Mesenteric fat pad (tissue), 1 donor: ENCODE measurements at regions not wholly inside any gene's neighbourhood (a gene's known extent, or its start where the extent isn't known, plus 50 kb on each side); places are given as distances from the start of the nearest gene placed in this dataset.

ENCODE experiments used
- DNase-seq: peaks from one replicate; pipeline ENCODE4 v3.0.0-alpha.2; 2020; ENCODE audit warnings: low spot score
- donor health status: DM: yes; HTN: yes; CAD: no.

DNA sequence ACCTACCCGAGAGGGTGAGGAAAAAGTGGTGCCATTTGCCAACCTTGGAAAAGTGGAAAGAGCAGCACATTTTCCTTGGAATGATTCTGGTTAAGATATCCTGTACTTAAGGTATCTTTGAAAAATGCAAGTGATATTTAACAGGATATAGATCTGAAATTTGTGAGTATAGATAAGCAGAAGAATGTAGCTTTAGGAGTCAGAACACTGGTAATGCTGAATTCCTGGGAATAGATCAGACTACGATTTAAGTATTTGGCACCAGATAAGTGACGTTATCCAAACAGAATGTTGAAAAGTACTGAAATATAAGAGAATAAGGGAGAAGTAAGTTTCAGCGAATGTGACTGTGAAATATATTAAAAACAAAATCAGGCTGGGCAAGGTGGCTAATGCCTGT, 210.1 kb downstream of the PCDH7 start:
- DNase-seq = no peak

DNA sequence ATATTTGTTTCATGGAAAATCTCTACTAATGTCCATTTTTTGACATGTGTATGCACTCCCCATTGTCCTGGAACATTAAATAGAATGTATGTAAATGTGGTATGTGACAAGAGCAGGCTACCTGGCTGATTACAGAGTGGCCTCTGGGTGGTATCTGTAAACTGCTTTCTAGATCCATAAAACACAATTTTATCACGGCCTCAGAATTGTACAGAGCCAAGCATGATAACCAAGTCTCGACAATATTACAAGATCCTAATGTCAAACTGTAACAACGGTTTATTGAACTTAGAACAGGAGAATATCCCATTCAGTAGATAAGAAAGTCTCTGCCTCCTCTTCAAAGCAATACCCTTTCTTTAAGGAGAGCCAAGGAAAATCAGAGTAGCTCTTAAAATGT, 212.4 kb downstream of the PCDH7 start:
- no peak for DNase-seq

DNA sequence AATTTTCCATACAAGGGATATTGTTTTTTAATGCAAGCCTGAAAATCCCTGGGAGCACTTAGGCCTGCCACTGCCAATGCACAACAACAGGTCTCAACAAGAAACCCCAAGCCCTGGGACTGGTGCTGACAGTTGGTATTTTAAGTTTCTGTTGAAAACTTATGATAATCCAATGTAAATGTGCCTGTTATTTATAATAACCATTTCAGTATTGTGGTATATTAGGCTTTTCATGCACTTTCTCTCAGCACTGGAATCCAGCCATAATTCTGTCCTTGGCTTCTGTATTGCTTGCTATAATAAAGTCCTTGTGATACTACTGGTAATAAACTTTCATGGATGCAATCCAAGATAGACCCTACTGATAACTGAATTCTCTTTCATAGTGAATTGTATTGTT, 218.9 kb downstream of the PCDH7 start:
- no peak for DNase-seq

DNA sequence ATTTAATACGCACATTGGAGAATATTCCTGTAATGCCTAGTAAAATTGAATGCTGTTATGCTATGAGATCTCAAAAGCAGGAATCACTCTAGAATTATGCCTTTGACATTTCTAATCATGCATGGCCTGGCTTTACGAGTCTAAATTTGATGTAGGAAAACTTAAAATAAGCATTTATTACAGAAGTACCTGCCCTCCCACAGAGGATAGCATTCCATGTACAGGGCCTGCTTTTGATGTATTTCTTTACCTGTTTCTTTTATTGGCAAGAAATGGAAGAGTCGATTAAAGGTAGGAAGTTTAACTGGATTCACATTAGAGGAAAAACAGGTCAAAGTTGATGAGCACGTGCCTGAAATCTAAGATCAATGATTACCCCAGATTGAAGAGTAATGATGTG, 219.5 kb downstream of the PCDH7 start:
- DNase-seq = no peak

DNA sequence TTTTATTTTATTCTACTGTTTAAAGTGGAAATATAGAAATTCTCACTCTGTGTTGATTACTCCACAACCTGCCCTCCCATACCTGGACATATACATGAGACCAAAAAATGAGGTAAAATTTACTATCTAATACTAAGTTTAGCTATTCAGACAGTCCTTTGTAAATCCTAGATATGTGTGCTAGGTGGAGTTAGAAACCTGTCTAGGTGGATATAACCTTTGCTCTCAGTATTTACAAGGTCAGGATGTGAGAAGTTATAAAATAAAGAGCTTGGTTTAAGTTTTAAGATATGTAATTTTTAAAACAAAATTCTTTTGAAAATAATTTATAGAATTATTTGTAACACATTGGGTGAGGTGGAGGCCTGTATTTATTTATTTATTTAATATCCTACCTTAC, 221.5 kb downstream of the PCDH7 start:
- no peak for DNase-seq

DNA sequence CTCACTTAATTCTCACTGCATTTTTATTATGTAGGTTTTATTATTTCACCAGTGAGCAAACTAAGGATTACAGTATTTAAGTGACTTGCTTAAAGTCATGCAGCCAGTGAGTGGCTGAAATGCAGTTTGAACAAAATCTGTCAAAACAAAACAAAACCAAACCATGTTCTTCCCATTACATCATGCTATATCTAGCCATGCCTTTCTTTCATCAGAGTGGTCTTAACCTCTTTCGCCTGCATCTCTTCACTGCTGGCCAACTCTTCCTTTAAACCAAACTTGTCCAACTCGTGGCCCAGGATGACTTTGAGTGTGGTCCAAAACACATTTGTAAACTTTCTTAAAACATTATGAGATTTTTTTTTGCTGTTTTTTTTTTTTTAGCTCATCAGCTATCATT, 223.2 kb downstream of the PCDH7 start:
- DNase-seq = no peak

DNA sequence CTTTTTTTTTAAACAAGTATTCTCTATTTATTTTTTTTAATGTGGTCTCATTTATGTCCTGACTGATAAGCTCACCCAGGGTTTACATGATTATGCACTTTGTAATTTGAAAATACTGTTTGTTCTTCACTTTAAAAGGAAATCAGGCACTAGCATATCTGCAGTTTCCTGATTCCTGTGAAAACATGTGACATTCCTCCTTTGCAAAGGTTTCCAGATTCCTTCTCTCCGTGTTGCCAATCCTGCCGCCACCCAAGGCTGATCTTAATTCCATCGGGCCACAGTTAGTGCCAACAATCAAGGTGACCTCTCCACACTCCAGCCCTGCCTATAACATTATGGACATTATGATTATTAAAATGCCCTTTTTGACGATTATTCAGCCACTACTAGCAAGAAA, 225.4 kb downstream of the PCDH7 start:
- DNase-seq = no peak

DNA sequence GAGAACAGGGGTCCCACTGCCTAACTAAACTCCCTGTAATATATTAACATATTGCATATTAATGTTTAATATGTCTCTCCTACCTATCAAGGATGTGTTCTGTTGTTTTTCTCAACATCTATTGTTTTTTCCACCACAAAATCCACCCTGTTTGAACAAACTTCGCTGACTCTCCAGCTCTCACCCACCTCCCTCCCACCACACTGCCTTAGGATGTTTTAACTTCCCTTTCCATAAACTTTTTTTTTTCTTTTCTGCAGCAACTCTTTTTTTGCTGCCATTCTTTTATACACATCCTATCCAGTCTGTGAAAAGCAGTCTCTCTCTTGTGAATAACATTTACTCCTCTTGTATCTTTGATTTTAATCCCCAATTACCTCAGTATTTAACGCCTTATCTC, 226.1 kb downstream of the PCDH7 start:
- no peak for DNase-seq

DNA sequence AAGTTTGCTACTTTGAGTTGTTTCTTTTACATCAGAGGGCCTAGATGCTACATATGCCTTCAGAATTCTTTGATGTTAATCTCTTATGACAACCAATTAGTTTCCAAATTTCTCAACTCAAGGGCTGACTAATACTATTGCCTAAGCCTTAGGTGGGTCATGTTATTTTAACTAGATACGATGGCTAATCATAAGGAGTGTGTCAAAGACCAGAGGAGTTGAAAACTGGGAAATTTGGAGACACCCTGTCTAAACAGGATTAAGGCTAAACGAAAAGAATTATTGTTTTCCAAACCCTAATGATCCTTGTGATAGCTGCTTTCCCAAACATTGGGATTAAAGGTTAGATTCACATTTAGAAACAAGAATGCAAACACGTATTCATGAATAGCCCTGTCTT, 228.5 kb downstream of the PCDH7 start:
- no peak for DNase-seq

DNA sequence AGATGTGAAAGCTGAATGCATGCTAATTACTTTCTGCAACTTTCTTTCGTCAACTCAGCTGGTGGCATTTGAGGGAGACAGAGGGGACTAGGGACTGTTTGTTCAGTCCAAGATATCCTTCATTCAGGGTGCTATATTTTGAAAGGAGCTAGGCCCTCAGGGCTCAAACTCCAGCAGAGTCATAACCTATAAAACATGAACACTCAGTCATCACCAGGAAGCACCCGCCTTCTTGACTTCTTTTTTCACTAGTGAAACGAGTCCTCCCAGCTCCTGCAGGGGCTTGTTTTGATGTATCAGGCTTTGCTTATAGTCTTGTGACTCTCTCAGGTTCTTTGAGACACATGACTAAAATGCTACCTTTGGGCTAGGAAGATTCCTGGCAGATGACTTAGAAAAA, 230.6 kb downstream of the PCDH7 start:
- DNase-seq = no peak

DNA sequence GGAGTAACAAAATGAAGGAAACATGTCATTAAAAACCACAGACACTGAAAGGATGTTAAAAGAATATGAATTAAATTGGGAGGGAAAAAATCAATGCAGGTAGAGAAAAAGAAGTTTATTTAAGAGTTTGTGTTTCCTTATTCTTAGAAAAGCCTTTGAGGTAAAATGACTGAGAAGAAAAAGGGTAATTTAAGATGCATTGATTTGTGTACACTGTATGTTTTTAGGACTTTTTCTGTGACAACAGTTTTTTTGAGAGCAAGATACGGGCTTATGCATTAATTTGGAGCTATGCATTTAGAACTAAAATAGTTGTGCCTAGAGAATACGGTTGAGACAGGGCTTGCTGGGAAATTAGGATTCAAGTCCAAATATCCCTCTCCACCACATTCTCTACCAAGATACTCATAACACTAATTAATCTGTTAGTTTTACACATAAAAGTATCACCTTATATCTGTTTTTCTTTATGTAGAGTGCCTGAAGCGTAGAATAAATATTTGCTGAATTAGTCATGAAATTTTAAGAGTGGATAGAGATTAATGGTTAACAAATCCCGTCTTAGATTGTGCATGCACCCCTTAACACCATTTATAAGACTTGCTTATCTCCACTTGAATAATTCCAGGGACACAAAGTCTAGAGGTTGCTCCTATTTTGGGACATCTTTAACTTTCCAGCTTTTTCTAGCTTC, 232.5 kb downstream of the PCDH7 start:
- no peak for DNase-seq

DNA sequence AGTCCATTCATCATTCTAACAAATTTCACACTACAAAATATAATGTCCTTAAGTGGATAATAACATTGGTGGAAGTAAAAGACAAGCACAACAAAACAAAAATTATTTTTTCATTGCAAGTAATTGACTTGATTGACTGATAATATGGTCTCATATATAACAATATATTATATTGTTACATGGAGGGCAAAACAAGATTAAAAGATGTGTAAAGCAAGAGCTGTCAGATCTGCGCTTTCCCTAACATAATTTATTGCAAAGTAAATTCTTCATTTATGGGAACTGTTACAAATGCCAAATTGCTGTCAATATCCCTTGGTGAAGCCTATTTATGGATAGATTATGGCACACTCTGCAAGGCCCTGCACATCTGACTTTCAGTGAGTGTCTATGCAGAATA, 233.6 kb downstream of the PCDH7 start:
- DNase-seq = no peak

DNA sequence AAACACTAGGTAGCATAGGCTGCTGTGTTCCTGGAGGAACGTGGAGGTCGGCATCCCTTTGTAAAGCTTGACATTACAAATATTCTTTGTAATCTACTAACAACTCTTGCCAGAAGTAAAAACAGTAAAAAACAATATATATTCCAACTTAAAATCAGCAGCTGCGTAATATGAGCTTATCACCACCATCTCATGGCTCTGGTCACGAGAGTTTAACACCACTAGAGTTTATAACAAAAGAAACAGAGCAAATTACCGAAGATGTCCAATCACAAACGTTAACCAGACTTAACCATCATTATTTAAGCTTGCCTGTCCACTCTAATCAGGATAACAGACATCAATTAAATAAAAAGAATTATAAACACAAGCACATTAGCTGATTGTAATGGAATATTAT, 236.7 kb downstream of the PCDH7 start:
- DNase-seq = no peak

DNA sequence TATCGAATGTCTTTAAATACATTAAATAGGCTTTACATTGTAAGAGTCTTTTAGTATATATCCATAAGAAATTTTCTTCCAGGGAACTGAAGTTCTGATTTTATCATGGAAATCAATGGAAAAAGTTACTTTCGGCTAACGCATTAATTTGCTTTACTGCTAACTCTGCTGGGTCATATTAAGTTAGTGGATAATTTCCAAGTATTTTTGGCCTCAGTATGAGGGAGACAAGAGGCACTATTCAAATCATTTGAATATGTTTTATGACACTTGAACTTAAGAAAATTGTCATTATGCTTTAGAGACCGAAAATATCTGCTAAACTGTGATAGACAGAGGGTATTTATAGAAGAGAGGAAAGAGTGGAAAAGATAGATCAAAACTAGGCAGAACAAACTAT, 237.5 kb downstream of the PCDH7 start:
- no peak for DNase-seq

DNA sequence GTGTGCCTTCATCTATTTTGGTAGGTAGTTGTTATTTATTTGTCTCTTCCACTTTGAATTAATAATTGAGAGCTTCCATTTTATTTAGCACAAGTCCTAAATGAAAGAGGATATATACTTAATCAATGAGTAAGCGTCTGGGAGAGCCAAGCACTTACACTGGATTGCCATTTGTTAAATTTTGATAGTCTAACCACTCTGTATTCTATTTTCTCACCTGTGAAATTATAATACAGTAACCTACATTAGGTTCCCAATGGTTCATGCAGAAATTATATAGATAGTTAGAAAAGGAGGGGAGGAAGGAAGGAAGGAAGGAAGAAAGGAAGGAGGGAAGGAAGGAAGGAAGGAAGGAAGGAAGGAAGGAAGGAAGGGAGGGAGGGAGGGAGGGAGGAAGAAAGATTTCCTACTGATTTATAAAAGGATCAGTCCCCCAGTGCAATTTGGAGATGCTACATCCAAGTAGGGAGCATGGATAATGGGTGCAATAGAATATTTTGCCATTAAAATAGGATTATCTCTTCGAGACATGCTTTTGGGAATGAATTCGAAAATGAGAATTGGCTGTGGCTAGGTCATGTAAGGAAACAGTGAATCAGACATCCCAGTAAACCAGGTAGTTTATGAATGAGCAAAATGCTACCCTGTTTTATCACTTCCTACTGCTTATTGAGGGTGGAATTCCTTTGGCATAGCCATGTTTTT, 239.8 kb downstream of the PCDH7 start:
- DNase-seq = no peak

DNA sequence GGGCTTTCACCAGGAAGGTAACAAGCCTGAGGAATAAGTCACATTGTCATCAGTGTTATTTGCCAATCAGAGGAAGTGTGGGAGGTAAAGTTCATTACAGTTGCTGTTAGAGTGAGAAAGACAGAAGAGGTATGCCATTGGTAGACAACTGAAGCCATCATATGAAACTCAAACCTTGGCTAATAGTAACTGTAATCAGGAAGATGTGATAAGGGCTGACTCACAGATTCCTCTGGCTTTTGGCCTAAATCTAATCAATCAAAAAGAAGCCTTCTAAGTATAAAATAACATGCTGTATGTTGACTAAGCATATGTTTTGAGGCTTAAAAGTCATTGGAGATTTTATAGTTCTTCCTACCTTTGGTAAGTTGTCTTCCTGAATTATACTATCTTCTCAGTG, 242.8 kb downstream of the PCDH7 start:
- DNase-seq = no peak

DNA sequence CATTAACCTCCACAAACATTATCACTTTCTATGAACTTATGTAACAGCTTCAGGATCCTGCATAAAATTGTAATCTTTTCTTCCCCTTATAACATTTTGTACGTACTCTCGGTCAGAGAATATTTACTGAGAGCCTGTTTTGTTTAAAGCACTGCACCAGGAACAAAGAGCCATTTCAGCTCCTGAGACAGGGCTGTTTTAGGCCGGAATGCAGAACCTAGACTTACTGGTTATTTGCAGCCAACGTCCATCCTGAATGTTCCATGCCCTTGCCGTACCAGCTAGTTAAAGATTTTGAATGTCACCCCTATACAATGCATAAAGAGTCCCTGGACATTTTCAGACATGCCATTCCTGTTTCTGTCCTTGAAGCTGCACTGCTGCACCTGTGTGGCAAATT, 248.8 kb downstream of the PCDH7 start:
- DNase-seq = no peak

DNA sequence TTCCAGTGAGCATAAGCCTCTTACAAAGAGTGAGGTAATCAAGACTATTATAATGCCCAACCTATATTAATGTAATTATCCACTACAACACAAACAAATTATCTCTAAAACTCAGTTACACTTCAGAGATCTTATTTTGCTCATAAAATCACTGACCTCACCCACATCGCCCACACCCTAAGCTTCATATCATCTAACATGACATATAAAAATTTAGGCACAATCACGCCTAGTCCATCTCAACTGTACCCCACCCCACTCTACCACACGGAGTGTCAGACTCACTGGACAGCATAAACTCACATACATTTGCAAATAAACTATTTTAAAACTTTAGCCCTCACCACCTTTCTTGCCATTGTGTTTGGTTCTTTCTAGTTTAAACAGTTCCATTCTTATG, 252.4 kb downstream of the PCDH7 start:
- no peak for DNase-seq

DNA sequence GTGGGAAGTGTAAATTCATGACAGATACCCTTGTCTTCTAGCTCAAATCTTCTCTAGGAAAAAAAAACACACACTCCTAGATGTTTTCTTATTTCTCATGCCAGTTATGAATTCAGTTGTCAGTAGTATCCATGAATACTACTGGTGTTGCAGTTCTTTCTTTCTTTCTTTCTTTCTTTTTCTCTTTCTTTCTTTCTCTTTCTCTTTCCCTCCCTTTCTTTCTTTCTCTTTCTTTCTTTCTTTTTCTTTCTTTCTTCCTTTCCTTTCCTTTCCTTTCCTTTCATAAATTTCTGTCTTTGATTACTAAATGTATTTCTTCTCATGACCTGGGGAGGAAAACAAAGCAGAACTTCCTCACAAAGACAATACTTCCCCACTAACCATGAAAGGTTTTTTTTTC, 253.8 kb downstream of the PCDH7 start:
- DNase-seq = no peak

DNA sequence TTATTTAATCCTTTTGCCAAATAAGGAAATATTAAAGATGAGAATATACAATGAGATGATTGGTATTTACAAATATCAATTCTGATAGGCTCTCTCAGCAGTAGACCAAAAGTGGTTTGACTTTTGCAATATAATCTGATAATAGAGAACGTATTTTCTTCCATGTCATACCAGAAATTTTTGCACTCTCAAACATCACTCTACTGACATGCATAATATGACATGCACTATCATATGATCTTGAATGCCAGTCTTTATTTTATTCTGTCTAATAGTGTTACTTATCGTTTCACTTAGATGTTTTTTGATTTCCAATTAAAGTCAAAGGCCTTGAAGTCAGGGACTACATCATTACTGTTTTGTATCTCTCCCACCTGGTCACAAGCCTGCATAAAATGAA, 259.2 kb downstream of the PCDH7 start:
- no peak for DNase-seq

DNA sequence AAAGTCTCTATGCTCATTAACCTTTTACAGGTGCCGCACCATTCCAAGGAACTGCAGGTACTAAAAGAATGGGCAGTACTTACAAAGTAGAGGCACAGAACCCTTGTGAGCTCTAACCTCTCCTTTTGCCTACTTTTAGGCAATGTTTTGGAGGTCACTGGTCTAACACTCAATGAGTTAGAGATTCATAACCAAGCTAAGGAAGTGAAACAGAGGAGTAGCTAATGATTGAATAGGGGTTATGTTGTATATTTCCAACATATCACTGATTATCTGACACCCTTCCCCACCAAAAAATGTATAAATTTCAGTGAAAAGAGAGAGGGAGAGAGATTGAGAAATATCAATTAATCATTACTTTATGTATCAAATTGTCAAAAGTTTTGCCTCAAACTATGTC, 269.3 kb downstream of the PCDH7 start:
- no peak for DNase-seq

DNA sequence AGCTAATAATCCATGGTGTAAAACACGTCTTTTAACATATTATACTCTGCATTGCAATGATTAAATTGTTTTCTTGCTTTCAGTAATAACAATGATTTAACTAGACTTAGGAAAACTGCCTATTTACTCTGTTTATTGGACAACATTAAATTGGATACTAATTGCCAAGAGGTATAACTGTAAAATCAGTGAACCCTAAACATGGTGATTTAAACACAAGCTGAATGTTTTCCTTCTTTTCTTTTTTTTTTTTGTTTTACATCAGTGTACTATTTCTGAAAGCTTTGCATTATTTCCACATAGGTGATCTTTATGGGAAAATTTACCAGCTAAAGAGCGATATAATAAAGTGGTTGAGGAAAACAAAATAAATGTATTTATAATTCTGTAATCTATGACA, 276.7 kb downstream of the PCDH7 start:
- no peak for DNase-seq

DNA sequence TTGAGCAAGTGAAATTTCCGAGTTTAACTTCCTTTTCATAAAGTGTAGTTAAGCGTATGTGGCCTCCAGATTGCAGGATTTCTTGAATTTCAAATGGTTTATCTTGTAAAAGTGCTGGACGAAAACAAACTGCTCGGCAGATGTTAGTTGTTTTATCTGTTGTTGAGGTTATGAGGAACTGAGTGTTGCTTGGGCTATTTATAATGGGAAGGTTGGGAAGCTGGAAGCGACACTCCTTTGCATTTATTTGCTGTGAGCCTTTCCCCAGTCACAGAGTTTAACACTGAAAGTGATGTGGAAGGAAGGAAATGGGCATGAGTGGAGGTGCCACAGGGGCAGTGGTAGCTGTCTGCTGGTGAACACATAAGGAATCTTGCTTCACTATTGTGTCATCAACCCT, 284.9 kb downstream of the PCDH7 start:
- DNase-seq = no peak
